Omental fat pad (tissue), 3 donors: ENCODE measurements at regions not wholly inside any gene's neighbourhood (a gene's known extent, or its start where the extent isn't known, plus 50 kb on each side); places are given as distances from the start of the nearest gene placed in this dataset.

ENCODE experiments used
- ATAC-seq: fragments of 150-250 bp; one replicate; pipeline ENCODE4 v1.9.1; 2016; ENCODE audit warnings: mild to moderate bottlenecking, moderate library complexity; ENCODE audit not compliant: low FRiP score
- DNase-seq: peaks from one replicate; pipeline ENCODE4 v3.0.0-alpha.2; 2019; ENCODE audit warnings: low spot score
- CTCF ChIP-seq, 3 donors: fragments of 450-650 bp; IDR thresholded peaks; one replicate each; pipeline ENCODE4 v1.5.1; 2016 to 2017; ENCODE audit warnings: antibody characterized with exemption in 3 of 3, mild to moderate bottlenecking in 3 of 3, moderate library complexity in 2 of 3

GRCh38 chr11:92411431-92411830 is 186.8 kb downstream of the FAT3 start:
- TF ChIP-seq CTCF (IDR thresholded peaks at IDR 0.05) = no peak
- DNase-seq = no peak
- ATAC-seq = no peak

- no peak for TF ChIP-seq CTCF (IDR thresholded peaks at IDR 0.05)
- DNase-seq (no peak), ATAC-seq (no peak)
These were observed 189.3 kb downstream of the FAT3 start for GRCh38 chr11:92413757-92414513.

- TF ChIP-seq CTCF (IDR thresholded peaks at IDR 0.05) = no peak
- DNase-seq (no peak), ATAC-seq (no peak)
These were observed 192.5 kb downstream of the FAT3 start for GRCh38 chr11:92416971-92417725.

- TF ChIP-seq CTCF (IDR thresholded peaks at IDR 0.05) = no peak
- DNase-seq (no peak), ATAC-seq (no peak)
These were observed 198.8 kb downstream of the FAT3 start for GRCh38 chr11:92423115-92424034.

- no peak for TF ChIP-seq CTCF (IDR thresholded peaks at IDR 0.05)
- no peak for DNase-seq
- no peak for ATAC-seq
These were observed 199.7 kb downstream of the FAT3 start for GRCh38 chr11:92424281-92424680.

- DNase-seq = no peak
- no peak for ATAC-seq
- no peak for TF ChIP-seq CTCF (IDR thresholded peaks at IDR 0.05)
These were observed 200.5 kb downstream of the FAT3 start for GRCh38 chr11:92425127-92425526.
